ENCODE measurements at regions not wholly inside any gene's neighbourhood (a gene's known extent, or its start where the extent isn't known, plus 50 kb on each side); places are given as distances from the start of the nearest gene placed in this dataset.

GRCh38 chr12:24366514-24366913 is 417.0 kb upstream of the SOX5 start:
- no peaks in the 10 kb centered on the region for H3K36me3 ChIP-seq (ENCODE audit: control insufficient read depth, insufficient read depth, low read length)
- TF ChIP-seq, protein P1, sequence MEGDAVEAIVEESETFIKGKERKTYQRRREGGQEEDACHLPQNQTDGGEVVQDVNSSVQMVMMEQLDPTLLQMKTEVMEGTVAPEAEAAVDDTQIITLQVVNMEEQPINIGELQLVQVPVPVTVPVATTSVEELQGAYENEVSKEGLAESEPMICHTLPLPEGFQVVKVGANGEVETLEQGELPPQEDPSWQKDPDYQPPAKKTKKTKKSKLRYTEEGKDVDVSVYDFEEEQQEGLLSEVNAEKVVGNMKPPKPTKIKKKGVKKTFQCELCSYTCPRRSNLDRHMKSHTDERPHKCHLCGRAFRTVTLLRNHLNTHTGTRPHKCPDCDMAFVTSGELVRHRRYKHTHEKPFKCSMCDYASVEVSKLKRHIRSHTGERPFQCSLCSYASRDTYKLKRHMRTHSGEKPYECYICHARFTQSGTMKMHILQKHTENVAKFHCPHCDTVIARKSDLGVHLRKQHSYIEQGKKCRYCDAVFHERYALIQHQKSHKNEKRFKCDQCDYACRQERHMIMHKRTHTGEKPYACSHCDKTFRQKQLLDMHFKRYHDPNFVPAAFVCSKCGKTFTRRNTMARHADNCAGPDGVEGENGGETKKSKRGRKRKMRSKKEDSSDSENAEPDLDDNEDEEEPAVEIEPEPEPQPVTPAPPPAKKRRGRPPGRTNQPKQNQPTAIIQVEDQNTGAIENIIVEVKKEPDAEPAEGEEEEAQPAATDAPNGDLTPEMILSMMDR (IDR thresholded peaks at IDR 0.05; ENCODE audit: insufficient read depth, low read depth, low read length): no peak
- no peak for DNase-seq (ENCODE audit: low read depth)
- ChIA-PET CTCF (no interaction called here), POLR2A (no interaction called here)
- H3K27me3 ChIP-seq (ENCODE audit: control insufficient read depth, insufficient read depth, low read length): no peaks in the 10 kb centered on the region
- H3K4me3 ChIP-seq (ENCODE audit: low read depth, low read length): no peak overlapping the region

- ChIA-PET POLR2A (no interaction called here), CTCF (no interaction called here)
- Histone ChIP-seq H3K27me3 (ENCODE audit: control insufficient read depth, insufficient read depth, low read length) (no peaks in the 10 kb centered on the region), H3K4me3 (ENCODE audit: low read depth, low read length) (no peak overlapping the region), H3K36me3 (ENCODE audit: control insufficient read depth, insufficient read depth, low read length) (no peaks in the 10 kb centered on the region)
- no peak for DNase-seq (ENCODE audit: low read depth)
- TF ChIP-seq, protein P1 (IDR thresholded peaks at IDR 0.05; ENCODE audit: insufficient read depth, low read depth, low read length): no peak
Observed at GRCh38 chr12:24364921-24365320, 415.5 kb upstream of the SOX5 start.

- TF ChIP-seq, protein P1 (IDR thresholded peaks at IDR 0.05; ENCODE audit: insufficient read depth, low read depth, low read length): no peak
- H3K36me3 ChIP-seq (ENCODE audit: control insufficient read depth, insufficient read depth, low read length): no peaks in the 10 kb centered on the region
- CTCF ChIA-PET: interaction anchor here (0.8 kb wide), 1 partner anchor 47 kb away, joined by 3 read pairs; no protein-coding TSS in a partner anchor
- POLR2A ChIA-PET: no interaction called here
- DNase-seq (ENCODE audit: low read depth): no peak
- no peaks in the 10 kb centered on the region for H3K27me3 ChIP-seq (ENCODE audit: control insufficient read depth, insufficient read depth, low read length)
- no peak overlapping the region for H3K4me3 ChIP-seq (ENCODE audit: low read depth, low read length)
Observed at GRCh38 chr12:24363177-24363754, 413.8 kb upstream of the SOX5 start.

DNA sequence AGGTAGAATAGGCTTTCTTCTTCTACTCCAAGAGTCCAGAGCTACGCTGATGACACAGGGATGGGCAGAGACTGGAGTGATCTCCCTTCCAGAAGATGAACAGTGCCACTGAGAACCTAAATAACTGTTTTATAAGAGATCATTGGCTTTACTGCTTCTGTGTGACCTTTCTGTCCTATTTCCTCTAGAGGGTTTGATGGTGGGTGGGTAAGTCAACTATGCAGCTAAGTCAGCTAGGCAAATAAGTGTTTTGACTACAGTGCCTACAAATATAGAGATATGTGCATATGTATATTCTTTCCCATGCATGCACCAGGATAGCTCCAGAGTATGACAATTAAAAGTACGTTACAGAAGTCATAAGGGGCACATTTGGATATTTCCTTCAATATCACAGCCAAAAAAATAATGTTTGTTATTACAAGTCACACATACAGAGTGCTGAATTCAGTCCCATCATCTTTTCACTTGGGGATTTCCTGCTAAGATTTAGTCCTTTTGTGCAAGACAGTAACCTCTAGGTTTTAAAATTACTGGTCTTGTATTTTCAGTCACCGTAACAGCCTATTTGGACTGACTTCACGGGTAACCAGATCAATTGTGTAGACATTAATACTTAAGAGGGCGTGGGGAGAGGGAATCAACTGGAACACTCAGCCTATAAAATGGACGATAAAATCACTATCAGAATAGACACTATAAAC is 412.6 kb upstream of the SOX5 start:
- Histone ChIP-seq H3K27me3 (ENCODE audit: control insufficient read depth, insufficient read depth, low read length) (no peaks in the 10 kb centered on the region), H3K36me3 (ENCODE audit: control insufficient read depth, insufficient read depth, low read length) (no peaks in the 10 kb centered on the region), H3K4me3 (ENCODE audit: low read depth, low read length) (no peak overlapping the region)
- POLR2A ChIA-PET: no interaction called here
- CTCF ChIA-PET: no interaction called here
- DNase-seq (ENCODE audit: low read depth): no peak
- TF ChIP-seq, protein P1 (IDR thresholded peaks at IDR 0.05; ENCODE audit: insufficient read depth, low read depth, low read length): no peak

- TF ChIP-seq, protein P1 (IDR thresholded peaks at IDR 0.05; ENCODE audit: insufficient read depth, low read depth, low read length): no peak
- no peaks in the 10 kb centered on the region for H3K36me3 ChIP-seq (ENCODE audit: control insufficient read depth, insufficient read depth, low read length)
- no peaks in the 10 kb centered on the region for H3K27me3 ChIP-seq (ENCODE audit: control insufficient read depth, insufficient read depth, low read length)
- POLR2A ChIA-PET: no interaction called here
- no peak for DNase-seq (ENCODE audit: low read depth)
- CTCF ChIA-PET: interaction anchor here (0.8 kb wide), 1 partner anchor 369 kb away, joined by 3 read pairs; no protein-coding TSS in a partner anchor
- H3K4me3 ChIP-seq (ENCODE audit: low read depth, low read length): no peak overlapping the region
Observed at GRCh38 chr12:24360907-24361306, 411.4 kb upstream of the SOX5 start.
